ENCODE measurements at regions not wholly inside any gene's neighbourhood (a gene's known extent, or its start where the extent isn't known, plus 50 kb on each side); places are given as distances from the start of the nearest gene placed in this dataset.
"Not testable (repeated sequence)": the region's sequence is repeated elsewhere in the genome, so short reads cannot be mapped to it uniquely, and the experiment has no call there.

DNA sequence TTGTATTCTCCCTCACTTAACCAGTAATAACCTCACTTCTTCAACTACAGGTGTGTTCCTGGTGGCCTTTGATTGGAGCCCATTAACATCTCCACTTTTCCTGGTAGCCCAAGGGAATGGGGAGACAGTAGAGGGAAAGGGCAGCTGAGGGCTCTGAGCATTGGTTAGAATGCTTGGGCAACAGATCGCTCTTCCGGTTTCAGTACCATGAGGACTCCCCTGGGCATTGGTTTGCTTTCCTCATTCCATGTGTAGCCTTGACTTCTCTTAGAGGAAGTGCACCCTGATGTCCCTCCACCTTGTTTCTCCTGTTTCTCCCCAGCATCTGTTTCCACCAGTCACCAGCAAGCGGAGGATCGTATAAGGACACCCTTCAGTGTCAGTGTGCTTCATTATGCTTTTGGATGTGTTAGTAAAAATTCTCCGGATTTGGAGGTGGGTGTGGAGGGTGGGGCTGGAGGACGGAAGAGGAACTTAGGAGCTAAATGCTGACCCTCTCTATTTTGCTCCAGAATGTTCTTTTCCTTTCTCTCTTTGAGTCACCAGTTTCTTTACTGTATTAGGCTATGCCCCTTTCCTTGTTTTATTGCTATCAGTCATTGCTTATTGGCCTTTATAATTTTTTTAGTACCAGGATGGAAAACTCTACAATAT, 50.6 kb upstream of the ZNG1B start:
- H3K9me3 Mint-ChIP-seq; H3K4me3 Mint-ChIP-seq; H3K36me3 Mint-ChIP-seq; H3K4me1 Mint-ChIP-seq (ENCODE audit: unreplicated experiment); H3K27ac Mint-ChIP-seq; DNase-seq (ENCODE audit: extremely low spot score, unreplicated experiment): not testable (repeated sequence)
- H3K27me3 Mint-ChIP-seq = peaks cover 25% of the 10 kb centered on the region

DNA sequence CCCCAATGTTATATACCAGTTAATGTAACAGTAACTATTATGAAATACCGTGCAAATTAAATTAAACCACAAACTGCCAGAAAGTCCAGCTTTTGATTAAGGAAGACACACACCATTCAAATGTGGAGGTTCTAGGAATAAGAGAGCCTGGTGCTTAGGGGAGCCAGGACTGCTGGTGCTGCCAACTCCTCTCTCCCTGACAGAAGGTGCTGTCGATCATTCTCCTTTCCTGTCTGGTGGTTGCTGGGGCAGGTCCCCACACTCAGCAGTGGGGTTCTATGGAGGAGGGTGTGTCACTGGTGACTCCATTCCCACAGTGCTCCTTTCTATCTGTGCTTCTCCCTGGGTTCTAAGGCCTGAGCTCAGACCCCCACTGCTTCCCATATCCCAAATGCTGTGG, 57.9 kb upstream of the ZNG1B start:
- not testable (repeated sequence) for H3K4me1 Mint-ChIP-seq (ENCODE audit: unreplicated experiment); H3K36me3 Mint-ChIP-seq; H3K27ac Mint-ChIP-seq; DNase-seq (ENCODE audit: extremely low spot score, unreplicated experiment); H3K9me3 Mint-ChIP-seq; H3K4me3 Mint-ChIP-seq
- H3K27me3 Mint-ChIP-seq = peaks cover 18% of the 10 kb centered on the region

DNA sequence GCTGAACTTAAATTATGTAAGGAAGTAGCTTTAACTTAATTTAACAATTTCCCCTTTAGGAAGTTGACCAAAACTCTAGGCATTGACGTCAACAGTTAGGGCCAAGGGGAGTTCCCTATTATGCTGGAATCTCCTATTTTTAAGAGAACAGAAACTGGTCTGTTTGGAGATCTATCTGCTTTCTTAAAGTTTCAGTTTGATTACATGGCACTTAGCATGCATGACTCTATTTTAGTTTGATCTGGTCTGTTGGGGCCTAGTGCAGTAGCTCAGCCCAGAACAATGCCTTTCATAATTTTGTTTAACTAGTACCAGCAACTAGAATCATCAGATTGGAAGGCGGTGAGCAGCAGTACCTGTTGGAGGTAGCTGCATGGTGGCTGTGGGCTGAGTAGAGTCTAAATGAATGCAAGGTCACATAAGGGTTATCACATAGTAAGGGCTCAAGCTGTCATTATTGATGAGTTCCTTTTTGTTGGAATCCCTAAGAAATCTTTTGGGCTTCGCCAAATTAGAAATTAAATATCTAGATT, 60.5 kb upstream of the ZNG1B start:
- Mint-ChIP-seq H3K27me3 (peaks cover 15% of the 10 kb centered on the region), H3K4me3 (no peak overlapping the region), H3K9me3 (no peaks in the 10 kb centered on the region), H3K27ac (no peak overlapping the region), H3K36me3 (no peaks in the 10 kb centered on the region), H3K4me1 (ENCODE audit: unreplicated experiment) (no peaks in the 10 kb centered on the region)
- TF ChIP-seq, protein P1, sequence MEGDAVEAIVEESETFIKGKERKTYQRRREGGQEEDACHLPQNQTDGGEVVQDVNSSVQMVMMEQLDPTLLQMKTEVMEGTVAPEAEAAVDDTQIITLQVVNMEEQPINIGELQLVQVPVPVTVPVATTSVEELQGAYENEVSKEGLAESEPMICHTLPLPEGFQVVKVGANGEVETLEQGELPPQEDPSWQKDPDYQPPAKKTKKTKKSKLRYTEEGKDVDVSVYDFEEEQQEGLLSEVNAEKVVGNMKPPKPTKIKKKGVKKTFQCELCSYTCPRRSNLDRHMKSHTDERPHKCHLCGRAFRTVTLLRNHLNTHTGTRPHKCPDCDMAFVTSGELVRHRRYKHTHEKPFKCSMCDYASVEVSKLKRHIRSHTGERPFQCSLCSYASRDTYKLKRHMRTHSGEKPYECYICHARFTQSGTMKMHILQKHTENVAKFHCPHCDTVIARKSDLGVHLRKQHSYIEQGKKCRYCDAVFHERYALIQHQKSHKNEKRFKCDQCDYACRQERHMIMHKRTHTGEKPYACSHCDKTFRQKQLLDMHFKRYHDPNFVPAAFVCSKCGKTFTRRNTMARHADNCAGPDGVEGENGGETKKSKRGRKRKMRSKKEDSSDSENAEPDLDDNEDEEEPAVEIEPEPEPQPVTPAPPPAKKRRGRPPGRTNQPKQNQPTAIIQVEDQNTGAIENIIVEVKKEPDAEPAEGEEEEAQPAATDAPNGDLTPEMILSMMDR (conservative IDR thresholded peaks at IDR 0.05) = no peak
- no peak for DNase-seq (ENCODE audit: extremely low spot score, unreplicated experiment)

DNA sequence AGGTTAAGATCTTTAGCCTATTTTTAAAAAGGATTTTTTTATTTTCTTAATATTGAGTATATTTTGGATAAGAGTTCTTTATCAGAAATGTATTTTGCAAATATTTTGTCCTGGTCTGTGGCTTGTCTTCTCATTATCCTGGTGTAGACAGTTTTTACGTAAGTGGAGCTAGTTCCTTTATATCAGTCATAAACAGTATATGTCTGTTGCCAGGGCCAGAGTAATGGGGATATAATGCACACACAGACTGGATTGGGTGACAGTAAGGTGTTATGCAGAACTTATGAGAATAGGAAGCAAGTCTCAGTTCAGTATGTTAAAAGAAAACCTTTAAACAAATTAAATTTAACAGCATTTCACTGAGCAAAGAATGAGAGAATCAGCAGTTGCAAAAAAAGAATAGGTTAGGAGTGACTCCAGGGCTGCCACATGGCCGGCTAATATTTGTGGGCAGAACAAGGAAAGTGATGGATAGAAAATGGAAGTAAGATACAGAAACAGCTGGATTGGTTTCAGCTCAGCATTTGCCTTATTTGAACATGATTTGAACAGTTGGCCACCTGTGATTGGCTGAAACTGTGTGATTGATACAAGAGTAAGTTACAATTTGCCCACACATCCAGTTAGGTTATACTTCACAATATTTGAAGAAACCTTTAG, 61.1 kb upstream of the ZNG1B start:
- H3K9me3 Mint-ChIP-seq = no peaks in the 10 kb centered on the region
- no peak overlapping the region for H3K27ac Mint-ChIP-seq
- no peaks in the 10 kb centered on the region for H3K36me3 Mint-ChIP-seq
- no peaks in the 10 kb centered on the region for H3K4me1 Mint-ChIP-seq (ENCODE audit: unreplicated experiment)
- no peak for DNase-seq (ENCODE audit: extremely low spot score, unreplicated experiment)
- H3K4me3 Mint-ChIP-seq = no peak overlapping the region
- peaks cover 12% of the 10 kb centered on the region for H3K27me3 Mint-ChIP-seq
- TF ChIP-seq, protein P1 (conservative IDR thresholded peaks at IDR 0.05) = no peak

DNA sequence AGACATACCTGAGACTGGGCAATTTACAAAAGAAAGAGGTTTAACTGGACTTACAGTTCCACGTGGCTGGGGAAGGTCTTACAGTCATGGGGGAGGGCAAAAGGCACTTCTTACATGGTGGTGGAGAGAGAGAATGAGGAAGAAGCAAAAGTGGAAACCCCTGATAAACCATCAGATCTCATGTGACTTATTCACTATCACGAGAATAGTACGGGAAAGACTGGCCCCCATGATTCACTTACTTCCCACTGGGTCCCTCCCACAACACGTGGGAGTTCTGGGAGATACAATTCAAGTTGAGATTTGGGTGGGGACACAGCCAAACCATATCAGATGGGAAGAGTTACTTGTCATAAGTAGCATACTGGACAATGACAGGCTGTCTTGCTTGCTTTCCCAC, 62.6 kb upstream of the ZNG1B start:
- not testable (repeated sequence) for H3K36me3 Mint-ChIP-seq; H3K9me3 Mint-ChIP-seq; H3K4me3 Mint-ChIP-seq; H3K4me1 Mint-ChIP-seq (ENCODE audit: unreplicated experiment); H3K27ac Mint-ChIP-seq; DNase-seq (ENCODE audit: extremely low spot score, unreplicated experiment)
- peaks cover 14% of the 10 kb centered on the region for H3K27me3 Mint-ChIP-seq

DNA sequence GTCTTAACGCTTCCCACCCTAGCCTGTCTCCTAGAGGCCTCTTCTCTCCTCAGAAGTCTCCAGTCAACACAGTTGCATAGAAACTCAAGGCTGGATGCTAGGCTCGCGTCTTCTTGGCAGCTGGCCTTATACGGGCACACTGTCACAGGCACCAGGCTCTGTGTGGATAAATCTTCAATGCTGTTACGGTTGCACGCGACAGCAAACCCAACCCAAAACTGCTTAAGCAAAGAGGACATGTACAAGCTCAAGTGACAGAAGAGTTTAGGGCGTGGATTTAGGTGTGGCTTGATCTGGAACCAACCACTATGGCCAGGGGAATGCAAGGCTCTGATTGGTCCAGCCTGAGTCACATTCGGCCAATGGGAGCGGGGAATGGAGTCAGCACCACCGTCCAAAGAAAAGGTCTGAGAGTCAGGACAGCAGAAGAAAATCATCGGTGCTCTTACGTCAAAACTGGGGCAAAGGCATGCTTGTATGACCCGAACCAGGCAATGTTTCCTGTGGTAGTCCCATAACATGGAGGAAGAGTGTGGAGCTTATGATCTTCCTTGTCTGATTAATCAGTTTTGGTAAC, 65.1 kb upstream of the ZNG1B start:
- DNase-seq (ENCODE audit: extremely low spot score, unreplicated experiment); H3K4me1 Mint-ChIP-seq (ENCODE audit: unreplicated experiment); H3K27ac Mint-ChIP-seq; H3K4me3 Mint-ChIP-seq; H3K9me3 Mint-ChIP-seq; H3K36me3 Mint-ChIP-seq: not testable (repeated sequence)
- peaks cover 13% of the 10 kb centered on the region for H3K27me3 Mint-ChIP-seq

DNA sequence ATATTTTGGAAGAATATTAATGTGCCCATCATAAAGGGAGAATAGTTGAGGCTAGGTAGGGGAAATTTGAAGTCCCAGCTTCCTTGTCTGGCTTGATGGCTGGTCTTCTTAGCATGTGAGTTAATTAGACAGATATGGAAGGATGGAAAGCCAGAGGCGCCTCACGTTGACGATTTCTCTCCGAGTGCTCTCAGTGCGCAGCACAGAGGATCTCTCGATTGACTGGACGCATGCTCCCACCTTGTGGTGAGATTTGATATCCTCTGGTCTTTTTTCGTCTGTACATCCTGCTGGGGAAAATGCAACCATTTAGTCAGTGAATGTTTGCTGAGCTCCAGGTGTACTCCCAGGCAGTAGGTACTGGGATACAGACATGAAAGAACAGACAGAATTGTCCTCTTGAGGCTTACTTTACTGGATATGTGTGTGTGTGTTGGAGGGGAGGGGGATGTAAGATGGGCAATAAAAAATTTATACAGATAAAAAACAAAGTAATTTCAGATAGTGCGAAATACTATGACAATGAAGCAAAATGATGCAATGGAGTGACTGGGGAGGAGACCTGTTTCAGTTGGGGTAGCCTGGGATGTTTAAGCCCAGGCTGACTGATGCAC, 66.9 kb upstream of the ZNG1B start:
- Mint-ChIP-seq H3K4me1 (ENCODE audit: unreplicated experiment) (peaks cover 8% of the 10 kb centered on the region), H3K36me3 (no peaks in the 10 kb centered on the region), H3K4me3 (no peak overlapping the region), H3K27ac (peak overlapping the region; percentile 3), H3K27me3 (peaks cover 8% of the 10 kb centered on the region), H3K9me3 (no peaks in the 10 kb centered on the region)
- DNase-seq (ENCODE audit: extremely low spot score, unreplicated experiment) = no peak
- TF ChIP-seq, protein P1 (conservative IDR thresholded peaks at IDR 0.05) = peak; percentile 88

Measured in type B pancreatic cell (in vitro differentiated cells).